ENCODE measurements at regions not wholly inside any gene's neighbourhood (a gene's known extent, or its start where the extent isn't known, plus 50 kb on each side); places are given as distances from the start of the nearest gene placed in this dataset.

GRCh38 chr18:34620258-34620861 is 89.7 kb upstream of the DTNA start:
- TF ChIP-seq CTCF (IDR thresholded peaks at IDR 0.05; ENCODE audit: low read depth, low read length) = no peak
- H3K4me3 ChIP-seq (ENCODE audit: low read depth, low read length) = no peak overlapping the region

GRCh38 chr18:34623557-34623956 is 86.5 kb upstream of the DTNA start:
- no peak overlapping the region for H3K4me3 ChIP-seq (ENCODE audit: low read depth, low read length)
- no peak for TF ChIP-seq CTCF (IDR thresholded peaks at IDR 0.05; ENCODE audit: low read depth, low read length)

GRCh38 chr18:34624551-34624950 is 85.5 kb upstream of the DTNA start:
- H3K4me3 ChIP-seq (ENCODE audit: low read depth, low read length) = no peak overlapping the region
- TF ChIP-seq CTCF (IDR thresholded peaks at IDR 0.05; ENCODE audit: low read depth, low read length) = no peak

GRCh38 chr18:34626404-34627136 is 83.5 kb upstream of the DTNA start:
- TF ChIP-seq CTCF (IDR thresholded peaks at IDR 0.05; ENCODE audit: low read depth, low read length) = no peak
- no peak overlapping the region for H3K4me3 ChIP-seq (ENCODE audit: low read depth, low read length)

DNA sequence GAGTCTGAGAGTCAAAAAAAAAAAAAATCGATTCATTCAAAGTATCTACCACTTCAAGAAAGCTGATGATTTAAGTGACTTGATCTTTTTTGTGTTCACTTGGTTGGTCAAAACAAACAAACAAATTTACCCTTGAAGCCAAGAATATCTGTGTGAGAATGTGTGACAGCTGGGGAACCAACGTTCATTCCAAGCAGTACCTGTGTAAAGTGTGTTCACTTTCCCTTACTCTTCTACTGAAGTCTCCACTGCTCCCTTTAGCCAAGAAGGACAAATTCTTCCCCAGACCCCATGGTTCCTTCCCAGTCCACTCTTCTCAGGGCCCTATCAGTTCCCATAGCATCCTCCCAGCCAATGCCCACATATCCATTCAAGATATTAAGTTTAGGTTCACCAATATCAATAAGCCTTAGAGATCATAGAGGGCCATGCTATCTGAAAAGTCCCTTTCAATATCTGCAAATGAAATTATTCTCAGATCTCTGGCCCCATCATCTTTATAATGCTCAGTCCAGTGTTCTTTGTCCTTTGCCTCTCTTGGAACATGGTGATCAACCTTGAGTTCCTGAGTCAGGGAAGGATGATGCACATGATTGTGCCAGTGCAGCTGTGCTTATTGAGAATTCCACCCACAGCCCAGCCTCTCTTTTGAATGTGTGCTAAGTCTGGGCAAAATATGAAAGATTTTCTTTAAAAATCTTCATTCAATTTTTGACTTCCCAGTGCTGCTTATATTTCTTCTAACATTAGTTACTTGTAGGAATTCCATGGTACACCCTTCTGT is 82.8 kb upstream of the DTNA start:
- no peak overlapping the region for H3K4me3 ChIP-seq (ENCODE audit: low read depth, low read length)
- no peak for TF ChIP-seq CTCF (IDR thresholded peaks at IDR 0.05; ENCODE audit: low read depth, low read length)

- no peak overlapping the region for H3K4me3 ChIP-seq (ENCODE audit: low read depth, low read length)
- no peak for TF ChIP-seq CTCF (IDR thresholded peaks at IDR 0.05; ENCODE audit: low read depth, low read length)
These were observed 78.8 kb upstream of the DTNA start for GRCh38 chr18:34631093-34631966.
